RKO (cell line): ENCODE measurements at regions not wholly inside any gene's neighbourhood (a gene's known extent, or its start where the extent isn't known, plus 50 kb on each side); places are given as distances from the start of the nearest gene placed in this dataset.
"Not testable (repeated sequence)": the region's sequence is repeated elsewhere in the genome, so short reads cannot be mapped to it uniquely, and the experiment has no call there.

Source experiments
- DNase-seq: peaks from one replicate; pipeline ENCODE4 v3.0.0-alpha.2; 2016; ENCODE audit warnings: low spot score

DNA sequence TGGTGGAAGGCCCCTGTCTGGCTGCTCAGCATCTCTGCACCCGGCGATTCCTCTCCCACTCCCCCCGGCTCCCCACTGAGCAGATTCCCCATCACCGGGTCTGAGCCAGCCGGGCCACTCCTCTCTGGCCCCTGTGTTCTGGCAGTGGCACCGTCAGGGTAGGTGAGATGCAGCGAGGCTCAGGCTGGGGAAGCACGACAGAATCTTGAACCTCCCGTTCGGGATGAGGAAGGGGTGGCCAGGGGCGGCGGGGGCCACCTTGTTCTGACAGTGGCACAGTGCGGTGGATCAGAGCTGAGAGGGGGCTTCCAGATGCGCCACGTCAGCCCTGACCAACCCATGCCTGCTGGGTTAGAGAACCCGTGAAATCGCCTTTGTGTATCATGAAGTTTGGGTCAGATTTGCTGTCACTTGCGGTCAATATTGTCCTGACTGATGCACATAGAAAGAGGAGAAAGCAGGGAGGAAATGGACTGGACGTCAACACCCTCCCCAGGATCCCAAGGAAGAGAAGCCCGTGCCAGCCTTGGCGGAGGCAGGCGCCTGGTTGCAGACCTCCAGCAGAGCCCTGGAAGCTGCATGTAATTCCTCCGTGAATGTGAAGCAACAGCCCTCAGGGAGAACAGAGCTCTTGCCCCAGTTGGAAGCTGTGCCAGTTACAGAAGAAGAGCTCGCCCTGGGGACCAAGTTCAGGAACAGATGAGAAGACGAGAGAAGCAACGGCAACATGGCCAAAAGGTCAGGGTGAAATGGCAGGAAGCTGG is 137.1 kb upstream of the SFSWAP start:
- no peak for DNase-seq

GRCh38 chr12:131574395-131574771 is 136.5 kb upstream of the SFSWAP start:
- no peak for DNase-seq

DNA sequence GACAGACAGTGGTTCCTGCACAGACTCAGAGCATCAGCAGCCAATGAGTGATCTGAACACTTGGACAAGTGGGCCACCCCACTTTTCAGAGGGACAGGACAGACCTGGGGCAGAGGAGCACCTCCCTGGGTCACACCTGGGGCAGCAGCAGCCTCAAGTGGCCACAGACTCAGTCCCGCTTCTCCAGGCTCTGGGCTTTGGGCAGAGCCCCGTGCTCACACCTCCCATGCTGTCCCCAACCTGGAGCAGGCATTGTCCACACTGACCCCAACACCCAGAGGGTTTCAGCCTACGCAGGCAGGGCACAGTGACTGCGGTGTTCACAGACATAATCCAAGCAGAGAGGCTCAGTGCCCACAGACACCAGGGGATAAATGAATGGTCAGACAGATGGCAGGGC is 135.5 kb upstream of the SFSWAP start:
- no peak for DNase-seq

DNA sequence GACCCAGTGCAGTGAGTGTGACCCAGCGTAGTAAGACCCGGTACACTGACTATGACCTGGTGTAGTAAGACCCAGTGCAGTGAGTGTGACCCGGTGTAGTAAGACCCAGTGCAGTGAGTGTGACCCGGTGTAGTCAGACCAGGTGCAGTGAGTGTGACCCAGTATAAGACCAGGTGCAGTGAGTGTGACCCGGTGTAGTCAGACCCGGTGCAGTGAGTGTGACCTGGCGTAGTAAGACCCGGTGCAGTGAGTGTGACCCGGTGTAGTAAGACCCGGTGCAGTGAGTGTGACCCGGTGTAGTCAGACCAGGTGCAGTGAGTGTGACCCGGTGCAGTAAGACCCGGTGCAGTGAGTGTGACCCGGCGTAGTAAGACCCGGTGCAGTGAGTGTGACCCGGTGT is 134.2 kb upstream of the SFSWAP start:
- DNase-seq: not testable (repeated sequence)

DNA sequence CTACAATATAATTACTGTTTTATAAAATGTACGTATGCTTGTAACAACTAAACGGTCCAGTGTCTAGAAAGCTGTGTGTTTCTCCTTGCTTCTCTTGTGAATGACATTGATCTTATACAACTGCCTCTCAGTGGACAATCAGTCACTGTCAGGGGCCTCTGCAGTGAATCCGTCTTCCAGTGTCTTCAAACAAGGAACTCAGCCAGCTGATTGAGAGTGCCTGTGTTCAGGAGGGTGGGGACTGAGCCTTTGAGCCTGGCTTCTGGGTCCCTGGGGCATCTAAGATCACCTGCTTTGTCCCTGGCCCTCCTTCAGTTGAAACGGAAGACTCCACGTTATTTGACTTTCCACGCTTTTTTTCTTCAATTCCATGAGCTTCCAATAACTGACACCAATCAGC is 133.1 kb upstream of the SFSWAP start:
- DNase-seq: no peak

DNA sequence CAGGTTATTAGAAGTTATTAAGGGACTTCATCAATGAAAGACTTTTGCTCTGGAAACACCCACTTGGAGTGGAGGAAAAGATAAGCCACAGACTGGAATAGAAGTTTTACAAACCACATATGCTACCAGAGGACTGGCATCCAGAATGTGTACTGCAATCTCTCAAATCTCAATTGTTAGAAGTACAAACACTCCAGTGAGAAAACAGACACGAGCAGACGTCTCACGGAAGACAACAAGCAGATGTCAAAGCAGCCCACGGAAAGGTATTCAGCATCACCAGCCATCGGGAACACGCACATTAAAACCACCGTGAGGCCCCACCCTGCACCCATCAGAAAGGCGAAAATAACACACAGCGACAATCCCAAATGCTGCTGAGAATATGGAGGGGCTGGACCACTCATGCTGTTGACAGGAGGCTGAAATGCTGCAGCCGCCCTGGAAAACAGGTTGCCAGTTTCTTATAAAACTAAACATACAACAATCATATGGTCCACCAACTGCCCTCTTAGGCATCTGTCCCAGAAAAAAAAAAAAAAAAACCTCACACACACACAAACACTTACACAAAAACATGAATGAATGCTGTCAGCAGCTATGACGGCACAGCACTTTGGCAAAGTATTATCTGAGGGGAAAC is 131.9 kb upstream of the SFSWAP start:
- DNase-seq: no peak

DNA sequence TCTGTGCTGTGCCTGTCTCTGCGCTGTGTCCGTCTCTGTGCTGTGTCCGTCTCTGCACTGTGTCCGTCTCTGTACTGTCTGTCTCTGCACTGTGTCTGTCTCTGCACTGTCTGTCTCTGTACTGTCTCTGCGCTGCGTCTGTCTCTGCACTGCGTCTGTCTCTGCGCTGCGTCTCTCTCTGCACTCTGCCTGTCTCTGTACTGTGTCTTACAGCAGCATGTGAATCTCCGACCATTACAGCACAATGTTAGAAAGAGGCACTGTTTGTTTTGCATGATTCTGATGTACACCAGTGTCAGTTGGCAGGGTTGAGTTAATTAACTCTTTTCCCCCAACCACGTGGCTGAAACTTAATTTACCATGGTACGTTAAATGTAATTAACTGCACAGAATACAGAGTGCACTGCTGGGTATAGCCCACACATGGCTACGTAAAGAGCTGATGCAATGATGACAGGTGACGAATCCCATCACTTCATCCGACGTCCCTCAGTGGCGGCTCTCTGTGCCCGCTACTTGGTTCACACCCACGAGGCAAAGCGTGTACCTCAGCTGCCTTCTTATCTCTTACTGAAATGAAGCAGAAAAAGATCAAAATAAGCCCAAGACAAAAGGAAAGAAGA is 127.7 kb upstream of the SFSWAP start:
- DNase-seq: peak; percentile 58

GRCh38 chr12:131586269-131586668 is 124.6 kb upstream of the SFSWAP start:
- no peak for DNase-seq

DNA sequence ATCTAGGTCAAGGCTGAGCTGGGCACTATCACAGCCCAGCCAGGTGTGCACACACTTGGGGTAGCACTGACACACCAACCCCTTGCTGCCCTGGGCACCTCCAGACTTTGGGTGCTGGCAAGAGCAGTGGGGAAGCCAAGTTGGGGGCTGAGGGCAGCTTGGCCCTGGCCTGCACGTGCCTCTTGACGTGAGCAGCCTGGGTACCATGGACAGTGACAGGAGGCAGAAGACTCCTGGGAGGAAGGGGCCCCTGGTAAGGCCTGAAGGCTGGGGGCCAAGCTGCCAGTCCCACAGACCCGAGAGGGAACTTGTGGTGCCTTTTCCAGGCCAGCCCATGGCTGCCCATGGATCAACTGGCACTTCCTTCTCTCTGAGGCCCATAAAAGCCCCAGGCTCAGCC is 124.1 kb upstream of the SFSWAP start:
- no peak for DNase-seq

DNA sequence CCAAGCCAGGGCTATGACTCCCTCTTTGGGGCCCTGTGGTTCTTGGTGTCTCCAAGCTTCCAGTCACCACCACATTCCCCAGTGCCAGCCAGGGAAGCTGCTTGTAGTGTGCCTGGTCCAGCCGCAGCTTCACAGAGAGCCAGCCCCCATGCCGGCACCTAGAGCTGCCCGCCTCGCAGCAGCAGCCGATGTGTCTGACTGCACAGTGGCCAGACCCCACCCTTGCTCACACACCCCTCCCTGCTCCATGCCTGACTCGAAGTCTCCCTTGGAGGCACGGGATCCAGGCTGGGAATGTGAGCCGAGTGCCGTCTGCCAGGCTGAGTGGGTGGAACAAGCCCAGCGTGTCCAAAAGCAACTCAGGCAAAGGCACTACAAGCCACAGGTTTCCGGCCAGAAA is 123.3 kb upstream of the SFSWAP start:
- no peak for DNase-seq

GRCh38 chr12:131589221-131589897 is 121.5 kb upstream of the SFSWAP start:
- no peak for DNase-seq

- no peak for DNase-seq
These were observed 120.9 kb upstream of the SFSWAP start for GRCh38 chr12:131589966-131590365.

DNA sequence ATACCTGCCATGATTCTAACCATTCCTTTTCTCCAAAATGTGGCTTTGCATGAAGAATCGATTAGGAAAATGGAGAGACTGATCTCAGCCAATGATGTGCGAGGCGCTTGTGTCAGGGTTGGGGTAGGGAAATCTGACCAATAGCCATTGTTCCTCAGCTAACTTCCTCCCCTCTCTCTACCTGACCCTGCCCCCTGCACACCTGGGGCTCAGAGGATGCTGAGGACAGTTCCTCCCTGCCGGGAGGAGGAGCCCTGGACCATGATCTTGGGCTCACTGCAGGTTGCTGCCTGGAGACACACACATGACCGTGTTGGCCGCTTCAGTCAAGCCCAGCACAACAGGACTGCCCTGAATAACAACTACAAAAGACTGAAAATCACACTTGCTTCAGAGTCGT is 119.8 kb upstream of the SFSWAP start:
- no peak for DNase-seq

- DNase-seq: no peak
These were observed 118.9 kb upstream of the SFSWAP start for GRCh38 chr12:131591714-131592709.

DNA sequence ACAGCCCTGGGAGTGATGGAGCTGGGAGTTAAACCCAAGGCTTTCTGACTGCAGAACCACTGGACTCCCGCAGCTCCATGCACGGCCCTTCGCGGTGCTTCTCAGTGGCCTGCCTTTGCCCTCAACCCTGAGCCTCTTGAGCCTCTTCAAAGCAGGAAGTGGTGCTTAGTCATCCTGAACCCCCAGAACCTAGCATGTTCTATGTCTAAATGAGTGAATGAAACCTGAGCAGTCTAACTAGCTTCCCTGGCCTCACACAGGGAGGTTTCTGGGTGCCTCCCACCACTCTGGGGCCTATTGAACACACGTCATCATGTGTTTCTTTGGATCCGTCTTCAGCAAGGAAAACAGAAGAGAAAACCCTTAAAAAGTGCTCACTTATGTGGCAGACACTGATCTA is 117.9 kb upstream of the SFSWAP start:
- no peak for DNase-seq

DNA sequence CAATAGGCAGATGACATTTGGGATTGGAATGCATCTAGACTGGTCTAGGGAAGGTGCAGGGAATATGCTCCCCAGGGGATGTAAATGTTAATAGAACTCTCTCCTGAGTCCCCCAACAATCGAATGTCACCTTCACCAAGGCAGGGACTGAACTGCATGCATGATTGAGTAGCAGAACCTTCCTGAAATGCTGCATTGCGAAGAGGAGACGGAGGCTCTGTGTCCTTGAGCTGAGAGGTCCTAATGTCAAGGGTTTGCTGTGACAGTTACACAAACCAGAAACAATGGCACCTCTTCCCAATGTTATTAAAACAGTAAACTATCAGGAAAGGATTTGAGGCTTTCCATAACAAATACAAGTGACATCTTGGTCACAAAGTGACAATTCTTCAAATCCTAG is 117.5 kb upstream of the SFSWAP start:
- no peak for DNase-seq

GRCh38 chr12:131596115-131596514 is 114.8 kb upstream of the SFSWAP start:
- DNase-seq: no peak

DNA sequence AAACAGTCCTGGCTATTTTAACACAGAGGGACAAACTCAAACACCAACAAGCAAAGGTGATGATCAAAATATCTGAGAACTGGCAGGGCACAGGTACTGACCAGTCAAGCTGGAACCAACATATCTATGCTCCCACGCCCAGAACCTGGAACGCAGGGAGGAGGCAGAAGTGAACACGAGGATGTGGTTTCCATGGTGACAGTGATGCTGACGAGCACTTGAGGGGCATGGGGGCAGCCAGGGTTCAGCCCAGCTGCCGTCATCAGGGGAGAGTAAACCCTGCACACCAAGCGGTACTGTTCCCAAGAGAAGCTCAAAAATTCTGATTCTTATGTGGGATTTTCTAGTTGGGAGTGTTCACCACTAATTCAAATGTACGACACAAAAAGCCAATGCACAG is 113.6 kb upstream of the SFSWAP start:
- no peak for DNase-seq

DNA sequence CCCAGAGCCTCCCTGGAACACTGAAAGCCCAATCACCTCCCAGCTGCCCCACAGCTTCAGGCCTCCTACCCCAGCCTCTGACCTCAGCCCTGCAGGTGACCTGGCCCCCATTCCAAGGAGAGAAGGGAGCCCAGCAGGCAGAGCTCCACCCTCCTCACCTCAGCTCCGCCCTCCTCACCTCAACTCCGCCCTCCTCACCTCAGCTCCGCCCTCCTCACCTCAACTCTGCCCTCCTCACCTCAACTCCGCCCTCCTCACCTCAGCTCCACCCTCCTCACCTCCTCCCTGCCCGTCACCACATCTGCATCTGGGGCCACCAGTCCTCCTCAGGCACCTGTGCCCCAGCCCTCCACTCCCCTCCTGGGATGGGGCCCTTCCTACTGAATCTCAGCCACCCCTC is 112.2 kb upstream of the SFSWAP start:
- DNase-seq: no peak

DNA sequence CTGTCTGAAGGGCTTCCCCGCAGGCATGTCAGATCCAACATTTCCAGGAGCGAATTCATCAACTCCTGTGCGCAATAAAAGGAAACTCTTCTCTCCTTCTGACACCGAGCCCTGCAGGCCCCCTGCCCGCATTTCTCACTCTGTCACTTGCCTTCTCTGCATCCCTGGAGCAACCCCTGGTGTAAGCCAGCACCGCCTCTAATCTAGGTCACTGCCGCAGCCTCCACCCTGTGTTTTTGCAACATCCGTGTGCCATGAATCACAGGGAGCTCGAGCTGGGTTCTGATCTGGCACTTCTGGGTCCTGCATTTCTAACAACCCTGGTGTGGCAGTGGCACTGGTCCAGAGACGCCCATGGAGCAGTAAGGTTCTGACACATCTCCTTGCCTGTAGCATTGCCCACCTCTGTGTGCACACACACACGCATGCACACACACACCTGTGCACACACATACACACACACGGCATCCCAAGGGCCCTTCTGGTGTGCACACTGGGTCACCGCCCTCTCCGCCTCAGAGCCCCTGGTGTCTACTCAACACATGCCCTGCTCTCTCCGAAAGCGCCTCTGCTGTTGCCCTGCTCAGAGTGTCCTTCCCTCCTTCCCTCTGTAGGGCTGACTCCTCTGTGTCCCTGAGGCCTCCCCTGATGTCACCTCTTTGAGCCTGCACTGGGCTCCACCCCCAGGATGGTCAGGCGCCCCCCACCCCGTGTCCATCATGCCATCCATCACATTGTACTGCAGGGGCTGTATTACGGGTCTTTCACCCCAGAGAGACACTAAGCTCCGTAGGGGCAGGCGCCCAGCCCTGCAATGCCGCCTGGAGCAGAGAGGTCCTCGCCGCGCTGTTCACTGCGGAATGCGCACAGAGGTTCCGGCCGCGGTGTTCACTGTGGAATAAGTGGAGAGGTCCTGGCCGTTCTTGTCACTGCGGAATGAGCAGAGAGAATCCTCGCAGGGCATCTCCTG is 111.4 kb upstream of the SFSWAP start:
- no peak for DNase-seq

- DNase-seq: no peak
These were observed 110.7 kb upstream of the SFSWAP start for GRCh38 chr12:131600160-131600532.
